Fibroblast of lung (primary cell): ENCODE measurements at regions not wholly inside any gene's neighbourhood (a gene's known extent, or its start where the extent isn't known, plus 50 kb on each side); places are given as distances from the start of the nearest gene placed in this dataset.

Source experiments
- DNase-seq, 2 donors: peaks; one replicate each; pipeline versions ENCODE4 v3.0.0 to v3.0.0-alpha.2; 2010; ENCODE audit warnings: low read depth in 2 of 2
- H2AFZ ChIP-seq: 2 replicates; pipeline ENCODE4 v1.5.1; 2012; ENCODE audit warnings: low read length, control low read depth, inconsistent platforms
- H3K27ac ChIP-seq: 2 replicates; pipeline ENCODE4 v1.5.1; 2011; ENCODE audit warnings: low read length, control low read depth; ENCODE audit not compliant: insufficient read depth
- H3K27me3 ChIP-seq: 2 replicates; pipeline ENCODE4 v1.5.1; 2011; ENCODE audit warnings: mild to moderate bottlenecking, low read length; ENCODE audit not compliant: control insufficient read depth, insufficient read depth
- H3K36me3 ChIP-seq: 2 replicates; pipeline ENCODE4 v1.5.1; 2011; ENCODE audit warnings: low read length; ENCODE audit not compliant: control insufficient read depth, insufficient read depth
- H3K4me1 ChIP-seq: 2 replicates; pipeline ENCODE4 v1.5.1; 2011; ENCODE audit warnings: low read length; ENCODE audit not compliant: control insufficient read depth, insufficient read depth; ENCODE audit errors: extremely low read depth
- H3K4me2 ChIP-seq: 2 replicates; pipeline ENCODE4 v1.5.1; 2011; ENCODE audit warnings: low read length, control low read depth; ENCODE audit not compliant: insufficient read depth; ENCODE audit errors: extremely low read depth
- H3K4me3 ChIP-seq, 4 experiments: fragments of 200-600 bp in 1 of 4; sonication (generic) in 1 of 4; replicated peaks in 1 of 4; 2 replicates each; pipeline ENCODE4 v1.5.1; 2011 to 2016; ENCODE audit warnings: low read length in 4 of 4, low read depth in 3 of 4, mild to moderate bottlenecking in 3 of 4, control low read depth in 2 of 4, inconsistent platforms in 1 of 4, mixed read lengths in 1 of 4; ENCODE audit not compliant: insufficient read depth in 1 of 4; ENCODE audit errors: control extremely low read depth in 1 of 4
- H3K79me2 ChIP-seq: 2 replicates; pipeline ENCODE4 v1.5.1; 2012; ENCODE audit warnings: mild to moderate bottlenecking, low read length, inconsistent platforms; ENCODE audit not compliant: control insufficient read depth, insufficient read depth
- H3K9ac ChIP-seq: 2 replicates; pipeline ENCODE4 v1.5.1; 2011; ENCODE audit warnings: mild to moderate bottlenecking, low read length, control low read depth; ENCODE audit not compliant: insufficient read depth
- H3K9me3 ChIP-seq: 2 replicates; pipeline ENCODE4 v1.5.1; 2012; ENCODE audit warnings: low read depth, low read length; ENCODE audit not compliant: control insufficient read depth, insufficient read depth
- H4K20me1 ChIP-seq: 2 replicates; pipeline ENCODE4 v1.5.1; 2011; ENCODE audit warnings: low read length; ENCODE audit not compliant: control insufficient read depth, insufficient read depth; ENCODE audit errors: extremely low read depth
- EZH2 ChIP-seq: IDR thresholded peaks from 2 replicates; pipeline ENCODE4 v1.5.1; 2012; ENCODE audit warnings: low read length, control low read depth, mild to moderate bottlenecking; ENCODE audit errors: missing control alignments
- TF ChIP-seq, protein P1 (sequence below), 2 donors: IDR thresholded peaks in 1 of 2; conservative IDR thresholded peaks in 1 of 2; 1 replicate in 1 of 2; 2 replicates in 1 of 2; pipeline ENCODE4 v1.5.1; 2011 to 2012; ENCODE audit warnings: low read length in 2 of 2, control low read depth in 1 of 2, inconsistent platforms in 1 of 2, low read depth in 1 of 2, mild to moderate bottlenecking in 1 of 2

DNA sequence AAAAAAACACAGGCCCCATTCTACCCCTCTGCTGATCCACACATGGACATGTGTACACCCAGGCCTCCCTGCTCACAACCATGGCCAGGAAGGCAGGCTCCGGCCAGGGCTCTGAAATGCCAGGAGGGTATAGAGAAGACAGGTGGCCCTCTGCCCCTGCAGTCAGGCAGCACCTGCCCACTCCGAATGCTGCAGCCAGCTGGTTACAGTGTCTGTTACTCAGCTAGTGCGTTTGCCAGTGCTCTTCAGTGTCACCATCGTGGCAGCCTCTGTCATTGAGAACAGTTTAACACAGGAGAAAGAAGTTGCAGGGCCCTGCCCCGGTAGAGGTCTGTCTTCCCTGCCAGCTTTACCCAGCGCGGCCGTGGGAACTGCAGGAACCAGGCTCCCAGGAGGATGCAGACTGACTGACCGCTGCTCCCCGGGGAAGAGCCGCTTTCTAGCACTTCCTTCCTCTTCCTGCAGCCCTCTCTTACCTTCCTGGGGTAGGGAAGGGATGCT lies 128.8 kb upstream of the FAM20C start:
- H3K4me1 ChIP-seq = no peaks in the 10 kb centered on the region
- H4K20me1 ChIP-seq = no peaks in the 10 kb centered on the region
- no peak overlapping the region for H2AFZ ChIP-seq
- H3K79me2 ChIP-seq = no peaks in the 10 kb centered on the region
- no peak overlapping the region for H3K4me2 ChIP-seq
- no peak for TF ChIP-seq EZH2
- TF ChIP-seq, protein P1, sequence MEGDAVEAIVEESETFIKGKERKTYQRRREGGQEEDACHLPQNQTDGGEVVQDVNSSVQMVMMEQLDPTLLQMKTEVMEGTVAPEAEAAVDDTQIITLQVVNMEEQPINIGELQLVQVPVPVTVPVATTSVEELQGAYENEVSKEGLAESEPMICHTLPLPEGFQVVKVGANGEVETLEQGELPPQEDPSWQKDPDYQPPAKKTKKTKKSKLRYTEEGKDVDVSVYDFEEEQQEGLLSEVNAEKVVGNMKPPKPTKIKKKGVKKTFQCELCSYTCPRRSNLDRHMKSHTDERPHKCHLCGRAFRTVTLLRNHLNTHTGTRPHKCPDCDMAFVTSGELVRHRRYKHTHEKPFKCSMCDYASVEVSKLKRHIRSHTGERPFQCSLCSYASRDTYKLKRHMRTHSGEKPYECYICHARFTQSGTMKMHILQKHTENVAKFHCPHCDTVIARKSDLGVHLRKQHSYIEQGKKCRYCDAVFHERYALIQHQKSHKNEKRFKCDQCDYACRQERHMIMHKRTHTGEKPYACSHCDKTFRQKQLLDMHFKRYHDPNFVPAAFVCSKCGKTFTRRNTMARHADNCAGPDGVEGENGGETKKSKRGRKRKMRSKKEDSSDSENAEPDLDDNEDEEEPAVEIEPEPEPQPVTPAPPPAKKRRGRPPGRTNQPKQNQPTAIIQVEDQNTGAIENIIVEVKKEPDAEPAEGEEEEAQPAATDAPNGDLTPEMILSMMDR (conservative IDR thresholded peaks at IDR 0.05 in 1 of 2, IDR thresholded peaks at IDR 0.05 in 1 of 2; ENCODE audit: low read depth in 1 of 2, low read length in 2 of 2) = no peak
- H3K4me3 ChIP-seq = no peak overlapping the region
- no peak overlapping the region for H3K9ac ChIP-seq
- DNase-seq = no peak
- H3K36me3 ChIP-seq = no peaks in the 10 kb centered on the region
- H3K9me3 ChIP-seq = no peaks in the 10 kb centered on the region
- no peak overlapping the region for H3K27ac ChIP-seq
- no peaks in the 10 kb centered on the region for H3K27me3 ChIP-seq

- no peak overlapping the region for H3K27ac ChIP-seq
- no peak overlapping the region for H3K9ac ChIP-seq
- H3K36me3 ChIP-seq = no peaks in the 10 kb centered on the region
- no peak overlapping the region for H2AFZ ChIP-seq
- H3K4me1 ChIP-seq = no peaks in the 10 kb centered on the region
- peak; percentile 61 to 64 for DNase-seq
- H3K79me2 ChIP-seq = no peaks in the 10 kb centered on the region
- H4K20me1 ChIP-seq = no peaks in the 10 kb centered on the region
- TF ChIP-seq EZH2 = no peak
- TF ChIP-seq, protein P1 (conservative IDR thresholded peaks at IDR 0.05 in 1 of 2, IDR thresholded peaks at IDR 0.05 in 1 of 2; ENCODE audit: low read depth in 1 of 2, low read length in 2 of 2) = peak; percentile 53 to 68
- no peaks in the 10 kb centered on the region for H3K9me3 ChIP-seq
- H3K27me3 ChIP-seq = no peaks in the 10 kb centered on the region
- no peak overlapping the region for H3K4me3 ChIP-seq
- no peak overlapping the region for H3K4me2 ChIP-seq
These were observed 128.1 kb upstream of the FAM20C start for GRCh38 chr7:64098-64915.

GRCh38 chr7:64916-65341 lies 127.4 kb upstream of the FAM20C start:
- no peaks in the 10 kb centered on the region for H3K9me3 ChIP-seq
- no peaks in the 10 kb centered on the region for H3K36me3 ChIP-seq
- no peak for DNase-seq
- no peaks in the 10 kb centered on the region for H3K79me2 ChIP-seq
- TF ChIP-seq, protein P1 (conservative IDR thresholded peaks at IDR 0.05 in 1 of 2, IDR thresholded peaks at IDR 0.05 in 1 of 2; ENCODE audit: low read depth in 1 of 2, low read length in 2 of 2) = no peak
- TF ChIP-seq EZH2 = no peak
- H3K27me3 ChIP-seq = no peaks in the 10 kb centered on the region
- H3K9ac ChIP-seq = no peak overlapping the region
- H2AFZ ChIP-seq = no peak overlapping the region
- no peaks in the 10 kb centered on the region for H3K4me1 ChIP-seq
- no peak overlapping the region for H3K4me3 ChIP-seq
- H4K20me1 ChIP-seq = no peaks in the 10 kb centered on the region
- no peak overlapping the region for H3K4me2 ChIP-seq
- H3K27ac ChIP-seq = no peak overlapping the region
